Right forelimb (tissue), 1 donor: ENCODE measurements at regions not wholly inside any gene's neighbourhood (a gene's known extent, or its start where the extent isn't known, plus 50 kb on each side); places are given as distances from the start of the nearest gene placed in this dataset.

ENCODE experiments used
- DNase-seq: peaks from one replicate; pipeline ENCODE4 v3.0.0-alpha.2; 2018

- no peak for DNase-seq
These were observed 297.7 kb downstream of the MSX2 start for GRCh38 chr5:175021841-175022625.

- no peak for DNase-seq
These were observed 296.9 kb downstream of the MSX2 start for GRCh38 chr5:175021321-175021720.

- DNase-seq: no peak
These were observed 290.8 kb downstream of the MSX2 start for GRCh38 chr5:175015028-175015685.

- no peak for DNase-seq
These were observed 288.9 kb downstream of the MSX2 start for GRCh38 chr5:175013251-175013650.

- DNase-seq: no peak
These were observed 287.9 kb downstream of the MSX2 start for GRCh38 chr5:175012267-175012666.

- DNase-seq: no peak
These were observed 279.1 kb downstream of the MSX2 start for GRCh38 chr5:175003531-175003930.

- DNase-seq: no peak
These were observed 277.7 kb downstream of the MSX2 start for GRCh38 chr5:175001876-175002645.

GRCh38 chr5:175001311-175001710, 276.9 kb downstream of the MSX2 start:
- no peak for DNase-seq

- DNase-seq: no peak
These were observed 275.2 kb downstream of the MSX2 start for GRCh38 chr5:174999581-174999980.

GRCh38 chr5:174998131-174998730, 273.8 kb downstream of the MSX2 start:
- no peak for DNase-seq

- DNase-seq: no peak
These were observed 273.3 kb downstream of the MSX2 start for GRCh38 chr5:174997688-174998087.

- no peak for DNase-seq
These were observed 272.6 kb downstream of the MSX2 start for GRCh38 chr5:174996941-174997340.

- no peak for DNase-seq
These were observed 271.4 kb downstream of the MSX2 start for GRCh38 chr5:174995827-174996226.

- DNase-seq: no peak
These were observed 267.5 kb downstream of the MSX2 start for GRCh38 chr5:174991847-174992246.

GRCh38 chr5:174990909-174991308, 266.5 kb downstream of the MSX2 start:
- DNase-seq: no peak

- no peak for DNase-seq
These were observed 263.1 kb downstream of the MSX2 start for GRCh38 chr5:174987443-174988012.

GRCh38 chr5:174984863-174985262, 260.5 kb downstream of the MSX2 start:
- no peak for DNase-seq

GRCh38 chr5:174982485-174982884, 258.1 kb downstream of the MSX2 start:
- DNase-seq: no peak

- DNase-seq: no peak
These were observed 257.0 kb downstream of the MSX2 start for GRCh38 chr5:174981416-174981815.

GRCh38 chr5:174980952-174981351, 256.6 kb downstream of the MSX2 start:
- DNase-seq: no peak

- no peak for DNase-seq
These were observed 247.9 kb downstream of the MSX2 start for GRCh38 chr5:174972291-174972690.

GRCh38 chr5:174971210-174971609, 246.8 kb downstream of the MSX2 start:
- no peak for DNase-seq

GRCh38 chr5:174970502-174970901, 246.1 kb downstream of the MSX2 start:
- no peak for DNase-seq
